Ovary (tissue), 7 donors: ENCODE measurements at regions not wholly inside any gene's neighbourhood (a gene's known extent, or its start where the extent isn't known, plus 50 kb on each side); places are given as distances from the start of the nearest gene placed in this dataset.
"Not testable (repeated sequence)": the region's sequence is repeated elsewhere in the genome, so short reads cannot be mapped to it uniquely, and the experiment has no call there.

Source experiments
- DNase-seq, 5 donors: peaks; one replicate each; pipeline ENCODE4 v3.0.0-alpha.2; 2019 to 2020
- H3K27ac ChIP-seq, 2 donors: fragments of 200-600 bp; one replicate each; pipeline versions ENCODE4 v1.5.1 to v1.8.0; 2019 to 2022
- H3K27me3 ChIP-seq: fragments of 200-600 bp; one replicate; pipeline ENCODE4 v1.8.0; 2022
- H3K36me3 ChIP-seq: fragments of 200-600 bp; sonication (generic); one replicate; pipeline ENCODE4 v1.5.1; 2019
- H3K4me1 ChIP-seq: one replicate; pipeline ENCODE4 v1.8.1; 2013; ENCODE audit warnings: mild to moderate bottlenecking, moderate library complexity; ENCODE audit not compliant: insufficient read depth
- H3K4me3 ChIP-seq: fragments of 200-600 bp; sonication (generic); one replicate; pipeline ENCODE4 v1.5.1; 2017
- H3K9me3 ChIP-seq, 2 donors: fragments of 200-600 bp in 1 of 2; sonication (generic) in 1 of 2; one replicate each; pipeline versions ENCODE4 v1.5.1 to v1.8.1; 2013 to 2019; ENCODE audit warnings: mild to moderate bottlenecking in 1 of 2, moderate library complexity in 1 of 2
- EP300 ChIP-seq: sonication (generic); formaldehyde crosslinking; IDR thresholded peaks from one replicate; pipeline ENCODE4 v1.6.1; 2017; ENCODE audit warnings: antibody characterized with exemption
- POLR2A ChIP-seq: fragments of 450-650 bp; IDR thresholded peaks from one replicate; pipeline ENCODE4 v1.6.1; 2017; ENCODE audit warnings: antibody characterized with exemption, mild to moderate bottlenecking, moderate library complexity
- WGBS, 3 donors: extraction: QIAGEN DNeasy Blood & Tissue Kit in 1 of 3; methylation state at CpG; one replicate each; pipeline versions ENCODE4 v1.1.5 to v1.1.7; 2013 to 2017; 5-methylcytosine and 5-hydroxymethylcytosine counted together
- intact Hi-C, 4 donors: fragments of 100-400 bp; cut with DNase I; formaldehyde crosslinking; loops; one replicate each; pipeline versions ENCODE4 v1.11.0 to v1.15.1; 2022 to 2023
- TF ChIP-seq, protein P1 (sequence below), 3 donors: fragments of 450-650 bp in 2 of 3; fragments of 200-600 bp in 1 of 3; IDR thresholded peaks; one replicate each; pipeline versions ENCODE4 v1.5.1 to v1.8.0; 2016 to 2022; ENCODE audit warnings: antibody characterized with exemption in 3 of 3, mild to moderate bottlenecking in 1 of 3
- donor health status: DM: no; HTN: no; CAD: no; lungs with moderate emphysema.
- donor health status: DM: no; HTN: no; CAD: no.
- donor health status: Bipolar disorder and iron deficiency.
- donor health status: DM: no; HTN: no; CAD: no.
- donor health status: DM: yes; HTN: yes; CAD: no.

DNA sequence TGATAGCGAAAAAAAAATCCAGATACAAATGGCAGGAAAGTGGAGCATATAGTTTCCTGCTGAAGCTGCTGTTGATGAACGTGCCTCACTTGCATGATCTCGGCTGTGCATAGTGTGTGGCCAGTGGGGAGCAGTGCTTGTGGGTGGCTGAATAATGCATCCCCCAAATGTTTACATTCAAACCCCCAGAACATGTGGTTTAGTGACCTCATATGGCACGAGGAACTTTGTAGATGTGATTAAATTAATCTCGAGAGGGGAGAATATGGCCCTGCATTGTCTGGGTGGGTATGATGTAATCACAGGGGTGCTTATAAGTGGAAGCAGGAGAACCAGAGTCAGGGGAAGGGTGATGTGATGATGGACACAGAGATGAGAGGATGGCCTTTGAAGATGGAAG lies 425.0 kb downstream of the TMEM121 start:
- 56 to 62% (median 59%) methylated on average over 5 of the region's 5 CpGs for WGBS, 3 donors
- Histone ChIP-seq H3K4me3 (no peak overlapping the region), H3K27ac (no peak overlapping the region), H3K4me1 (no peaks in the 10 kb centered on the region), H3K36me3 (no peaks in the 10 kb centered on the region), H3K9me3 (no peaks in the 10 kb centered on the region), H3K27me3 (no peaks in the 10 kb centered on the region)
- DNase-seq, result no peak
- TF ChIP-seq EP300, result no peak
- TF ChIP-seq POLR2A, result no peak
- TF ChIP-seq, protein P1, sequence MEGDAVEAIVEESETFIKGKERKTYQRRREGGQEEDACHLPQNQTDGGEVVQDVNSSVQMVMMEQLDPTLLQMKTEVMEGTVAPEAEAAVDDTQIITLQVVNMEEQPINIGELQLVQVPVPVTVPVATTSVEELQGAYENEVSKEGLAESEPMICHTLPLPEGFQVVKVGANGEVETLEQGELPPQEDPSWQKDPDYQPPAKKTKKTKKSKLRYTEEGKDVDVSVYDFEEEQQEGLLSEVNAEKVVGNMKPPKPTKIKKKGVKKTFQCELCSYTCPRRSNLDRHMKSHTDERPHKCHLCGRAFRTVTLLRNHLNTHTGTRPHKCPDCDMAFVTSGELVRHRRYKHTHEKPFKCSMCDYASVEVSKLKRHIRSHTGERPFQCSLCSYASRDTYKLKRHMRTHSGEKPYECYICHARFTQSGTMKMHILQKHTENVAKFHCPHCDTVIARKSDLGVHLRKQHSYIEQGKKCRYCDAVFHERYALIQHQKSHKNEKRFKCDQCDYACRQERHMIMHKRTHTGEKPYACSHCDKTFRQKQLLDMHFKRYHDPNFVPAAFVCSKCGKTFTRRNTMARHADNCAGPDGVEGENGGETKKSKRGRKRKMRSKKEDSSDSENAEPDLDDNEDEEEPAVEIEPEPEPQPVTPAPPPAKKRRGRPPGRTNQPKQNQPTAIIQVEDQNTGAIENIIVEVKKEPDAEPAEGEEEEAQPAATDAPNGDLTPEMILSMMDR (IDR thresholded peaks at IDR 0.05), result no peak
- intact Hi-C loops, result no loop called here

DNA sequence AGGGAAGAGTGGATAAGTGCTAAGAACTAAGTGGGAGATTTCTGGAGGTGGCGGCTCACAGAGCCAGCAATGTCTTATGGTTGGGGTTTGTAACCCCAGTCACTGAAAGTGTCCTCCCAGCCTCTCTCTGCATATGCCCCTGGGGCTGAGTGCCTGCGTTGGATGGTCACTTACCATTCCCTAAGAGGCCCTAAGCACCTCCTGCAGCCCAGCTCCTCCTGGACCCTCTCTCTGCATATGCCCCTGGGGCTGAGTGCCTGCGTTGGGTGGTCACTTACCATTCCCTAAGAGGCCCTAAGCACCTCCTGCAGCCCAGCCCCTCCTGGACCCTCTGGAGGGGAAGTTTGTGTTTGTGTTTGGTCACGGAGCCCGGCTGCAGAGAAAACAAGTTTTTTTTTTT lies 425.8 kb downstream of the TMEM121 start:
- Histone ChIP-seq H3K4me1 (no peaks in the 10 kb centered on the region), H3K4me3 (no peak overlapping the region), H3K27ac (no peak overlapping the region), H3K9me3 (no peaks in the 10 kb centered on the region), H3K36me3 (no peaks in the 10 kb centered on the region), H3K27me3 (no peaks in the 10 kb centered on the region)
- intact Hi-C loops, result no loop called here
- 62 to 72% (median 65%) methylated on average over 5 of the region's 5 CpGs for WGBS, 3 donors
- DNase-seq, result no peak
- TF ChIP-seq, protein P1 (IDR thresholded peaks at IDR 0.05), result no peak
- TF ChIP-seq POLR2A (no peak), EP300 (no peak)

DNA sequence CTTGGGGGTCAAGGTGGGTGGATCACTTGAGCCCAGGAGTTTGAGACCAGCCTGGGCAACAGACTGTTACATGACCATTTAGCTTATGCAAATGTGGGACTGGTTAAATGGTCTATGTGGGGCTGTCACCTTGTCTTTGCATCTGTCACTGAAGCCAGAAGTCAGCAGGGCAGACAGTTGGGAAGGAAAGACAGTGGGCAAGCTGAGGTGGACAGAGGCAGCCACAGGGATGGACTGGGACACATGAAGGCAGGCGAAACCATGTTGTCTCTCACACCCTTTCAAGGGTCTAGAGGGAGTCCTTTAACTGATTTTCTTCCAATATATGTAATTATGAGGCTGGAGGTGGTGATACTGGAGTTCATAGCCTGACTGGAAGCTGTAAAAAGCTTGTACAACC lies 426.4 kb downstream of the TMEM121 start:
- no peaks in the 10 kb centered on the region for H3K4me1 ChIP-seq
- no peak for DNase-seq
- no peak overlapping the region for H3K4me3 ChIP-seq
- no peak overlapping the region for H3K27ac ChIP-seq
- no peaks in the 10 kb centered on the region for H3K27me3 ChIP-seq
- TF ChIP-seq EP300 (no peak), POLR2A (no peak)
- TF ChIP-seq, protein P1 (IDR thresholded peaks at IDR 0.05), result no peak
- no peaks in the 10 kb centered on the region for H3K9me3 ChIP-seq
- H3K36me3 ChIP-seq, result no peaks in the 10 kb centered on the region
- intact Hi-C loops, result no loop called here
- 9 to 62% (median 35%) methylated on average over 1 of the region's 1 CpG for WGBS, 3 donors

DNA sequence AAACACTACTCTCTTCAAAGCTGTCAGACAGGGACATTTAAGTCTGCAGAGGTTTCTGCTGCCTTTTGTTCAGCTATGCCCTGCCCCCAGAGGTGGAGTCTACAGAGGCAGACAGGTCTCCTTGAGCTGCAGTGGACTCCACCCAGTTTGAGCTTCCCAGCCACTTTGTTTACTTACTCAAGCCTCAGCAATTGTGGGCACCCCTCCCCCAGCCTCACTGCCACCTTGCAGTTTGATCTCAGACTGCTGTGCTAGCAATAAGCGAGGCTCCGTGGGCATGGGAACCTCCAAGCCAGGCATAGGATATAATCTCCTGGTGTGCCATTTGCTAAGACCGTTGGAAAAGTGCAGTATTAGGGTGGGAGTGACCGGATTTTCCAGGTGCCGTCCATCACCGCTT lies 435.2 kb downstream of the TMEM121 start:
- H3K4me3 ChIP-seq, H3K9me3 ChIP-seq, H3K36me3 ChIP-seq, H3K27me3 ChIP-seq, intact Hi-C loops, DNase-seq, H3K4me1 ChIP-seq, H3K27ac ChIP-seq: not testable (repeated sequence)
- 73 to 78% (median 75%) methylated on average over 6 of the region's 6 CpGs for WGBS, 3 donors

DNA sequence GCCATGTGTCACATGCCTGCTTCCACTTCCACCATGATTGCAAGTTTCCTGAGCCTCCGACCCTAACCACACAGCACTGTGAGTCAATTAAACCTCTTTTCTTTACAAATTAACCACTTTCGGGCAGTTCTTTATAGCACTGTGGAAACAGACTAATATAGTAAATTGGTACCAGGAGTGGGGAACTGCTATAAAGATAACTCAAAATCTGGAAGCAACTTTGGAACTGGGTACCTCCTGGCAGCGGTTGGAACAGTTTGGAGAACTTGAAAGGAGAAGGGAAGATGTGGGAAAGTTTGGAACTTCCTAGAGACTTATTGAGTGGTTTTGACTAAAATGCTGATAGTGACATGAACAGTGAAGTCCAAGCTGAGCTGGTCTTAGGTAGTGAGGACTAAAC lies 436.1 kb downstream of the TMEM121 start:
- no peaks in the 10 kb centered on the region for H3K9me3 ChIP-seq
- no peaks in the 10 kb centered on the region for H3K4me1 ChIP-seq
- H3K36me3 ChIP-seq, result no peaks in the 10 kb centered on the region
- 67 to 80% (median 71%) methylated on average over 3 of the region's 3 CpGs for WGBS, 3 donors
- DNase-seq, result no peak
- TF ChIP-seq POLR2A (no peak), EP300 (no peak)
- TF ChIP-seq, protein P1 (IDR thresholded peaks at IDR 0.05), result no peak
- no peaks in the 10 kb centered on the region for H3K27me3 ChIP-seq
- H3K27ac ChIP-seq, result no peak overlapping the region
- no peak overlapping the region for H3K4me3 ChIP-seq
- intact Hi-C loops, result no loop called here
